ENCODE measurements at regions not wholly inside any gene's neighbourhood (a gene's known extent, or its start where the extent isn't known, plus 50 kb on each side); places are given as distances from the start of the nearest gene placed in this dataset.

DNA sequence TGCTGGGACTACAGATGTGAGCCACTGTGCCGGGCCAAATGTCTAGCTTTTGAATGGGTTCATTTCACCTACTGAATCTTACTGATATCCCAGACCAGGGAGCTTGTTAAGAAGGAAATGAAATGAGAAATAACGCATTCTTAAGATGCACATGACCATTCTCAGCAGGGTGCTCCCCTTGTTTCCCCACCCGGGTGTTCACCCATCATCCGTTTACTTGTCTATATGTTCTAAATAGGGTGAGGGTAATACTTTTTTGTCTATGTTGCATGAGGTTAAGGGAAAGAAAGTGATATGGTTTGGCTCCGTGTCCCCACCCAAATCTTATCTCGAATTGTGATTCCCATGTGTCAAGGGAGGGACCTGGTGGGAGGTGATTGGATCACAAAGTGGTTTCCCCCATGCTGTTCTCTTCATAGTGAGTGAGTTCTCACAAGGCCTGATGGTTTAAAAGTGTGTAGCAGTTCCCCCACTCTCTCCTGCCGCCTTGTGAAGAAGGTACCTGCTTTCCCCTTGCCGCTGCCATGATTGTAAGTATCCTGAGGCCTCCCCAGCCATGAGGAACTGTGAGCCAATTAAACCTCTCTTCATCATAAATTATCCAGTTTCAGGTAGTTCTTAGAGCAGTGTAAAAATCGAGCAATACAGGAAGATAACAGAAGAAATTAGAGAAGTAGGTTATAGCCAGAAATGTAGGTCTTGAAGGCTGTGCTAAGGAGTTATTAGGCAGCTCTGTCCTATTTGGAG lies 129.1 kb downstream of the DDX1 start:
- no peak for DNase-seq (ENCODE audit: low spot score)
- TF ChIP-seq, protein P1, sequence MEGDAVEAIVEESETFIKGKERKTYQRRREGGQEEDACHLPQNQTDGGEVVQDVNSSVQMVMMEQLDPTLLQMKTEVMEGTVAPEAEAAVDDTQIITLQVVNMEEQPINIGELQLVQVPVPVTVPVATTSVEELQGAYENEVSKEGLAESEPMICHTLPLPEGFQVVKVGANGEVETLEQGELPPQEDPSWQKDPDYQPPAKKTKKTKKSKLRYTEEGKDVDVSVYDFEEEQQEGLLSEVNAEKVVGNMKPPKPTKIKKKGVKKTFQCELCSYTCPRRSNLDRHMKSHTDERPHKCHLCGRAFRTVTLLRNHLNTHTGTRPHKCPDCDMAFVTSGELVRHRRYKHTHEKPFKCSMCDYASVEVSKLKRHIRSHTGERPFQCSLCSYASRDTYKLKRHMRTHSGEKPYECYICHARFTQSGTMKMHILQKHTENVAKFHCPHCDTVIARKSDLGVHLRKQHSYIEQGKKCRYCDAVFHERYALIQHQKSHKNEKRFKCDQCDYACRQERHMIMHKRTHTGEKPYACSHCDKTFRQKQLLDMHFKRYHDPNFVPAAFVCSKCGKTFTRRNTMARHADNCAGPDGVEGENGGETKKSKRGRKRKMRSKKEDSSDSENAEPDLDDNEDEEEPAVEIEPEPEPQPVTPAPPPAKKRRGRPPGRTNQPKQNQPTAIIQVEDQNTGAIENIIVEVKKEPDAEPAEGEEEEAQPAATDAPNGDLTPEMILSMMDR (IDR thresholded peaks at IDR 0.05; ENCODE audit: extremely low read depth, missing control alignments) = no peak

DNA sequence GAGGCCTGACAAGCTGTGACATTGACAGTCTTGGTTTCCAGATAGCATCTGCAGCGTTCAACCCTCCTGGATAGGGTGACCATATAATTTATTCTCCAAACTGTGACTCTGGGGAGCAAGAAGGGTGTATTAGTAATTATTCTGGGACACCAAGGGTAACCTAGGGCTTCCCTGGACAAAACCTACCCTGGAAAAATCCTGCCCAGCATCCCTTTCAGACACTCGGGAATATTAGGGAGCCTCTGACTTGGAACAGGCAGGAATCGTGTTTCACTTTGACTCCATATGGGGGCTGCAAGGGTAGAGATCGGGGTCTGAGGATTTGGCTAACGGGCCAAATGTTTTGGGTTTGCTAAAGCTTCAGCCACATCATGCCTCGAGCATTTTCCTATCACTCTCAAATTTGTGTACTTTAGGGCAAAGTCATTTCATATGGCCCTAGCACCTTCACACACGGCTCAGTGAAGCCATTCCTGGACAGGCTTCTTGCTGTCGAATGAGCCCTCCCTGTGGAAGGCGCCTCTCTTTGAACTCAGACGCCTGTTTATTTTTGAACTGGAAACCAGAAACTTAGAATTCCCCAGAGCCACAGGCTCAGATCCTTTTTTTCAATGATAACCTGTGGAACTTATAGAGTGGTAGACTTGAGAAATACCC lies 129.9 kb downstream of the DDX1 start:
- TF ChIP-seq, protein P1 (IDR thresholded peaks at IDR 0.05; ENCODE audit: extremely low read depth, missing control alignments) = no peak
- DNase-seq (ENCODE audit: low spot score) = no peak

DNA sequence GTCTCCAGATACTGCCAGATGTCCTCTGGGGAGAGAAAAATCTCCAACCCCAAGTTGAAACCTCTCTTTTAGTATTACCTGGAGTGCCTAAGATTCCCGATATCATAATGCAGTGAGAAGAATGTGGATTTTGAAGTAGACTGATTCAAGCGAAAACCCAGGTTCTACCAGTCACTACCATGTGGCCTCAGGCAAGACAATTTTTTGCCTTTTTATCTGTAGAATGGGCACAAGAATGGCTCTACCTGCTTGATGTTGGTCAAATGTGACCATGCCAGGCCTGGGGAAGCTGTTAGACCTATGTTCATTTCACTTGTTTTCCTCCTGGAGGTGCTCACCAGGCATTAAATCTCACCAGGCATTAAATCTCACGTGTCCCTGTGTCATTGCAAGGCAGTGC lies 131.3 kb downstream of the DDX1 start:
- TF ChIP-seq, protein P1 (IDR thresholded peaks at IDR 0.05; ENCODE audit: extremely low read depth, missing control alignments) = no peak
- no peak for DNase-seq (ENCODE audit: low spot score)

DNA sequence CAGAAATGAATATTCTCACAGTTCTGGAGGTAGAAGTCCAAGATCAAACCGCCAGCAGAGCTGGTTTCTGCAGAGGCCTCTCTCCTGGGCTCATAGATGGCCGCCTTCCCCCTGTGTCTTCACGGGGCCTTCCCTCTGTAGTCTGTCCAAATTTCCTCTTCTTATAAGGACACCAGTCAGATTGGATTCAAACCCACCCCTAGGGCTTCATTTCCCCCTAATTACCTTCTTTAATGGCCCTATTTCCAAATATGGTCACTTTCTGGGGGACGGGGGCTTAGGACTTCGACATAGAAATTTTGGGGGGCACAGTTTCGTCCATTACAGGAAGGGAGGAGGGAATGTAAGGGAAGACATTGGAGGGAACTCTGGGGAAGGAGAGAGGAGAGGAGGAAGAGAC lies 132.6 kb downstream of the DDX1 start:
- DNase-seq (ENCODE audit: low spot score) = no peak
- TF ChIP-seq, protein P1 (IDR thresholded peaks at IDR 0.05; ENCODE audit: extremely low read depth, missing control alignments) = no peak

DNA sequence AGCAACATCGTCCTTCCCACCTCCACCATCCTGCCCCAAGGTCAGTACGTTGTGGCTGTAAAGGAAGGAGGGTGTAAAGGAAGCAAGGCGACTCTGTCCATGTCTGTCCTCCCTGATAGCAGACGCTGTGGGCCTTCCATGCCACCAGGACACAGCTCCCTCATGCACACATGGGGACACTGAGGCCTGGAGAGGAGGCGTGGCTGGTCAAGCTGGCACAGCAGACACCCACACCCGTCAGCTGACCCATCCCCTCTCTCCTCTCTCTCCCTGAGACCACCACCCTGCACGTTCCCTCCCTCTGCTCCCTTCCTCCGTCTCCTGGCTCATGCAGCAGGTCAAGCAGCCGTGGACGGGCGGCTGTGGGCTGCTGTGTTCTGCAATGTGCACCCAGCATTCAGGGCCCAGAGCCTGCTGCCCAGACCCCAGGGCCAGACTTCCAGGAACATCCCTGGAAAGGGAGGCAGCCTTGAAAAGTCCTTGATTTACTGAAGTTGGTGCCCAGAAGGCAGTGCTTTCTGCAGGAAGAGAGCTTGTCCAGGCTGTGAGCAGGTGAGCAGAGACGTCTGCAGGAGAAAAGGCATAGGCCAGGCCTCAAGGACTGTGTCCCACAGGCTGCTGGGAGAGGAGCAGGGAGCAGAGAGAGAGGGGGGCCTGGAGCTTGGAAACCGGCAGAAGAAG lies 133.6 kb downstream of the DDX1 start:
- TF ChIP-seq, protein P1 (IDR thresholded peaks at IDR 0.05; ENCODE audit: extremely low read depth, missing control alignments) = no peak
- DNase-seq (ENCODE audit: low spot score) = no peak

DNA sequence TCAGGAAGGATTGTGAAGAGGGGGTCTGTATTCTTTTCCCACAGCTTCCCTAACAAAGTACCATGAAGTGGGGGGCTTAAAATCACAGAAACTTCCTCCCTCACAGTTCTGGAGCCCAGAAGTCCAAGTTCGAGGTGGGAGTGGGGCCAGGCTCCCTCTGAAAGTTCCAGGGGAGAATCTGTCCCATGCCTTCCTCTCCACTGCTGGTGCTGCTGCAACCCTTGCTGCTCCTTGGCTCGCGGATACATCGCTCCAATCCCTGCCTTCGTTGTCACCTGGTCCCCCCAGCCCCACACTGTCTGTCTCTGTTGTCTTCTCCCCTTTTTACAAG lies 134.1 kb downstream of the DDX1 start:
- TF ChIP-seq, protein P1 (IDR thresholded peaks at IDR 0.05; ENCODE audit: extremely low read depth, missing control alignments) = no peak
- no peak for DNase-seq (ENCODE audit: low spot score)
